SK-N-MC (cell line): ENCODE measurements at regions not wholly inside any gene's neighbourhood (a gene's known extent, or its start where the extent isn't known, plus 50 kb on each side); places are given as distances from the start of the nearest gene placed in this dataset.
"Not testable (repeated sequence)": the region's sequence is repeated elsewhere in the genome, so short reads cannot be mapped to it uniquely, and the experiment has no call there.

Experiments used
- DNase-seq: peaks from one replicate; pipeline ENCODE4 v3.0.0-alpha.2; 2011; ENCODE audit warnings: low read depth, low spot score
- H3K27ac ChIP-seq: fragments of 200-600 bp; sonication (generic); 2 replicates; pipeline ENCODE4 v1.5.1; 2016; ENCODE audit warnings: mixed run types
- H3K36me3 ChIP-seq: fragments of 200-600 bp; sonication (generic); 2 replicates; pipeline ENCODE4 v1.6.1; 2017; ENCODE audit warnings: antibody characterized with exemption, low read length, mixed read lengths; ENCODE audit not compliant: insufficient read depth
- H3K4me3 ChIP-seq: fragments of 200-600 bp; sonication (generic); 2 replicates; pipeline ENCODE4 v1.5.1; 2016
- H3K9ac ChIP-seq: fragments of 200-600 bp; sonication (generic); 2 replicates; pipeline ENCODE4 v1.8.0; 2017; ENCODE audit warnings: mixed run types, mixed read lengths; ENCODE audit not compliant: insufficient read length
- H3K9me3 ChIP-seq: fragments of 200-600 bp; sonication (generic); 2 replicates; pipeline ENCODE4 v1.6.1; 2017; ENCODE audit warnings: low read depth, mild to moderate bottlenecking, antibody characterized with exemption, low read length, moderate library complexity, mixed read lengths
- EZH2 ChIP-seq: fragments of 200-600 bp; sonication (generic); IDR thresholded peaks from one replicate; pipeline ENCODE4 v1.6.1; 2017; ENCODE audit warnings: antibody characterized with exemption
- FOXP2 ChIP-seq: optimal IDR thresholded peaks from 2 replicates; pipeline ENCODE3; 2011; ENCODE audit warnings: mild to moderate bottlenecking, moderate library complexity; ENCODE audit not compliant: insufficient read depth; ENCODE audit errors: extremely low read length, control extremely low read depth
- POLR2AphosphoS5 ChIP-seq: IDR thresholded peaks from 2 replicates; pipeline ENCODE4 v1.6.1; 2012; ENCODE audit warnings: mild to moderate bottlenecking, low read depth, low read length, borderline replicate concordance

DNA sequence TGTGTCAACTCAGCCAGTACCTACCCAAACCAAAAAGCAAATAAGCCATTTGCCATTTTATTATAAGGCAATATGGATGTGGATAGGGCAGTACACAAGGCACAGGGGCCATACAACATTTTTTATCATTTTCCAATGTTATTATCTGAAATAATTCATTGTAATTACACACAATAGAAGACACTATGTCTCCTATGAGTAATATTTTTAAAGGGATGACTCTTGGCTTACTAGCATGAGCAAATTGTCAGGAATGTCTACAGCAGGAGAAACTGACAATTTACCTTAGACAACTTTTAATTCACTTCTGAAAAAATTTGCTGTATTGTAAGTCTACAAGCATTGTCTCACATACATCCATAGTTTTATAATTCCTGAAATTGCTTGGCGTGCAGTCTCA lies 1193.9 kb upstream of the CELF4 start:
- no peak for TF ChIP-seq POLR2AphosphoS5
- no peak for TF ChIP-seq FOXP2
- no peak for TF ChIP-seq EZH2
- Histone ChIP-seq H3K36me3 (no peaks in the 10 kb centered on the region), H3K27ac (no peak overlapping the region), H3K9ac (no peak overlapping the region), H3K9me3 (no peaks in the 10 kb centered on the region), H3K4me3 (no peak overlapping the region)
- no peak for DNase-seq

DNA sequence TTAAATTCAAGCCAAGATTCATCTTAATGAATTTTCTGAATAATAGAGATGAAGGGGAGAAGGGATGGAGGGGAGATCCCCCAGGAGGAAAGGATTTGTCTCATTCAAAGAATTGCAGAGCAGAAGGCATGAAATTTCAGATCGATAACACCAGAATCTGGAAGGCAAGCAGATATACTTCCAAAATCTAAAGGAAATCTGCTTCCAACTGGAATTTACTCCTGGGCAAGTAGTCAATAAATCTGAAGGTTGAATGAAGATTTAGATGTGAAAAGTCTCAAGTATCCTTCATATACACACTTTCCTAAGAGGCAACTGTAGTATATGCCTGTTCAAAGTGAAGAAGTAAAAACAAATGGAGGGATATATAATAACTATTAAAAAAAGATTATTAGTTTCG lies 1190.8 kb upstream of the CELF4 start:
- no peak overlapping the region for H3K9ac ChIP-seq
- H3K27ac ChIP-seq = no peak overlapping the region
- DNase-seq = no peak
- H3K9me3 ChIP-seq = no peaks in the 10 kb centered on the region
- no peaks in the 10 kb centered on the region for H3K36me3 ChIP-seq
- H3K4me3 ChIP-seq = no peak overlapping the region
- TF ChIP-seq FOXP2 (no peak), EZH2 (no peak), POLR2AphosphoS5 (no peak)

DNA sequence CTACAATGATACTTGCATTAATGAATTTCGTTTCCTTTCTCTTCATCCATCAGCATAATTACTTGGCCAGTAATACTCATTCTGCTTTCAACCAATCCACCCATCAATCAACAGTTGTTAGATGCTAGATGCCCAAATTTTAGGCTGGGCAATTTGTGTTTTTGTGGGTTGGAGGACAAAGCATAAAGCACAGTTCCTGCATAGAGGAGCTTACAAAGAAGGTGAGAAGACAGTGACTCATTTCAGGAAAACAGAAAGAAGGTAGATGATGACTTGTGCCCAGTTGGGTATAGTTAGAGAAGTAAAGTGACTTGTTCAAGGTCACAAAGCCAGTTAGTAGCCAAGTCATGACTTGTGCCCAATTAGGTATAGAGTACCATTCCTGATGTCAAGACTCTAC lies 1186.8 kb upstream of the CELF4 start:
- H3K27ac ChIP-seq = no peak overlapping the region
- TF ChIP-seq FOXP2 (no peak), POLR2AphosphoS5 (no peak), EZH2 (no peak)
- no peak overlapping the region for H3K4me3 ChIP-seq
- no peaks in the 10 kb centered on the region for H3K36me3 ChIP-seq
- H3K9me3 ChIP-seq = no peaks in the 10 kb centered on the region
- DNase-seq = no peak
- no peak overlapping the region for H3K9ac ChIP-seq

DNA sequence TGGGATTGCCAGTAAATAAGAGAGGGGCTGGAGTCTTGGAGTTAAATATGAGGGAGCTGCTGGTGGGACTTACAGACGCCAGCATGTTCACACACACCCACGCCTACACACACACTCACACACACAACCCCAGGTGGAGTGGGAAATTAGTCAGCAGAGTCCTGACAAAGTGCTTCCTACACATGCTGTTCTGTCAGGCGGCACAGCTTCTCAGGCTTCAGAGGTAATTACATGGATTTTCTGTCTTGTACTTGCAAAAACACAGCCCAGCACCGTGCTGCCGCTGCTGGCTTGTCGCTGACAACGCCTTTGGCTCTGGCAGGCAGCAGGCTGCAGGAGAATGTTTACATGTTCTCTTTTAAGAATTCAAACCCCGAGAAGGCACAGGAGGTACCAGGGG lies 1186.3 kb upstream of the CELF4 start:
- H3K9ac ChIP-seq = no peak overlapping the region
- TF ChIP-seq FOXP2 = no peak
- no peak for TF ChIP-seq EZH2
- TF ChIP-seq POLR2AphosphoS5 = no peak
- no peaks in the 10 kb centered on the region for H3K9me3 ChIP-seq
- H3K27ac ChIP-seq = no peak overlapping the region
- no peaks in the 10 kb centered on the region for H3K36me3 ChIP-seq
- no peak overlapping the region for H3K4me3 ChIP-seq
- no peak for DNase-seq

DNA sequence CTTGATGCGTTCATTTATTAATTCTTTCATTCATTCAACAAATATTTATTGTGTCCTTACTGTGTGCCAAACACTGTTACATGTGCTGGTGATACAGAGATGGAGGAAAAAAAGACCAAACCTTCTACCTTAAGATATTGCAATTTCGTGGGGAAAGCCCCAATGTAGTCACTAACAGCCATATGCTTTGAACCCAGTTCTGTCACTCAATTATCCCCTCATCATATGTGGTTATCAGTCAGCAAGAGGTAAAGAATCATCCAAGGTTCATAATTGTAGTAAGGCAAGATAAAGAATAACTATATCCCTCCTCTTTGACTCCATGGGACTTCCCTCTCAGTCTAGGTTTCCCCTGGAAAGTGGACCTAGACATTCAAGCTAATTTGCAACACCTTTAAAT lies 1185.6 kb upstream of the CELF4 start:
- no peak overlapping the region for H3K27ac ChIP-seq
- no peaks in the 10 kb centered on the region for H3K9me3 ChIP-seq
- H3K4me3 ChIP-seq = no peak overlapping the region
- no peaks in the 10 kb centered on the region for H3K36me3 ChIP-seq
- H3K9ac ChIP-seq = no peak overlapping the region
- TF ChIP-seq POLR2AphosphoS5 (no peak), FOXP2 (no peak), EZH2 (no peak)
- no peak for DNase-seq

DNA sequence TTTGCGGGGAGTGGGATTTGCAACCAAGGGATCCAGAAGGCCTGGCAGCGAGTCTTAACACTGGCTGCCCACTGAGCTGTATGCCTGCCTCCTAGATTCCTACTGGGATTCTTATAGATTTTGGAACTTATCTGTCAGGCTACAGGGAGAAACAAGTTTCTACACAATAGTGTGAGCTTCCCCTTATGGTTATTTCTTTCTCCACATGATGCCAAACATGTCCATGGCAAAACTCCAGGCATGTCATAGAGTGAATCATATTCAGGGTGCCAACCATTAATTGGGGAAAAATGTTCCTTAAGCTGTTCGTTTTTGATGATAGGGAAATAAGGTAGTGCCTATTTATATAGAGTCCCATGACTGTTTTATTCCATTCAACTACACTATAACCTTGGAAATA lies 1185.2 kb upstream of the CELF4 start:
- no peak overlapping the region for H3K27ac ChIP-seq
- no peak for DNase-seq
- no peaks in the 10 kb centered on the region for H3K36me3 ChIP-seq
- H3K9ac ChIP-seq = no peak overlapping the region
- no peak for TF ChIP-seq POLR2AphosphoS5
- no peak for TF ChIP-seq EZH2
- TF ChIP-seq FOXP2 = no peak
- no peaks in the 10 kb centered on the region for H3K9me3 ChIP-seq
- no peak overlapping the region for H3K4me3 ChIP-seq

DNA sequence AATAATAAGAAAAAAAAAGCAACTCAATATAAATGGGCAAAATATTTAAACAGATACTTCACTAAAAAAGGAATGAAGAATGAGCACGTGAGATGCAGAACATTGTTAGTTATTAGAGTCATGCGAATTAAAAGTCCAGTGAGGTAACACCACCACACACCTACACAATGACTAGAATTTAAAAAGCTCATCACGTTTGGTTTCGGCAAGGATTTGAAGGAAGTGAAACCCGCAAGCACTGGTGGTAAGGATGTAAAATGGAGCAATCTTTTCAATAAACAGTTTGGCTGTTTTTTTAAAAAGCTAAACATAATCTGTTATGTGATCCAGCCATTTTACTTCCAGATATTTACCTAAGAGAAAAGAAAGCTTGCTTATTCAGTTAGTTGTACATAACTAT lies 1181.6 kb upstream of the CELF4 start:
- H3K27ac ChIP-seq = no peak overlapping the region
- no peaks in the 10 kb centered on the region for H3K36me3 ChIP-seq
- H3K9me3 ChIP-seq = no peaks in the 10 kb centered on the region
- no peak overlapping the region for H3K4me3 ChIP-seq
- no peak for DNase-seq
- TF ChIP-seq POLR2AphosphoS5 = no peak
- no peak for TF ChIP-seq EZH2
- TF ChIP-seq FOXP2 = no peak
- H3K9ac ChIP-seq = no peak overlapping the region

DNA sequence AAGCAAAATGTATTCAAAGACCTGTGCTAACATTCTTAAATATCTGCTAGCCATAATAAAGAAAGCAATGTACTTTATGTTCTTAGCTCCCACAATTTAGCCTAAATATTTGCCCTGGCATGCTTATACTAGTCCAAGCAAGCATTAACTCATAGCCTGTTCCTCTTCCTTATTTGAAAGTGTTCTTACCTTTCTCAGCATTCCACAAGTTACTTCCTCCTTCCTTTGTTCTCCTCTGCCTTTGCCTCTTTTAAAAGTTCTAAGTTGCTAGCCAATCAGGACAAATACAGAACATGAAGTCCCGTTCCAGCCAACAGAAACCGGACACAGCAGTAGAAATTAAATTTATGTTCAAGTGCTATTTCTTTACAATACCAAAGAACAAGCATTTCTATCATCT lies 1154.6 kb upstream of the CELF4 start:
- H3K9ac ChIP-seq, H3K36me3 ChIP-seq, H3K9me3 ChIP-seq, DNase-seq, H3K4me3 ChIP-seq, H3K27ac ChIP-seq: not testable (repeated sequence)

DNA sequence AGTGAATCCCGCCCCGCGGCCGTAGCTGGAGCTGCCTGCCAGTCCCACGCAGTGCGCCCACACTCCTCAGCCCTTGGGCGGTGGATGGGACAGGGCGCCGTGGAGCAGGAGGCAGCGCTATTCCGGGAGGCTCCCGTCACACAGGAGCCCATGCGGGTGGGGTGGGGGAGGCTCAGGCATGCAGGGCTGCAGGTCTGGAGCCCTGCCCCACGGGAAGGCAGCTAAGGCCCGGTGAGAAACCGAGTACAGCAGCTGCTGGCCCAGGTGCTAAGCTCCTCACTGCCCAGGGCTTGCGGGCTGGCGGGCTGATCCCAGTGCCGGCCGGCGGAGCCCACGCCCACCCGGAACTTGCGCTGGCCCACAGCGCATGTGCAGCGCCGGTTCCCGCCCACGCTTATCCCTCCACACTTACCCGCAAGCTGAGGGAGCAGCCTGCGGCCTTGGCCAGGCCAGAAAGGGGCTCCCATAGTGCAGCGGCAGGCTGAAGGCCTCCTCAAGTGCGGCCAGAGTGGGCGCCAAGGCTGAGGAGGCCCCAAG lies 1152.8 kb upstream of the CELF4 start:
- Histone ChIP-seq H3K36me3 (no peaks in the 10 kb centered on the region), H3K9ac (no peak overlapping the region), H3K27ac (no peak overlapping the region), H3K9me3 (no peaks in the 10 kb centered on the region), H3K4me3 (no peak overlapping the region)
- TF ChIP-seq POLR2AphosphoS5 = no peak
- no peak for TF ChIP-seq EZH2
- no peak for TF ChIP-seq FOXP2
- DNase-seq = no peak
